SU-DHL-6 (cell line): ENCODE measurements at regions not wholly inside any gene's neighbourhood (a gene's known extent, or its start where the extent isn't known, plus 50 kb on each side); places are given as distances from the start of the nearest gene placed in this dataset.

Source experiments
- H2AFZ ChIP-seq: fragments of 200-600 bp; sonication (generic); 2 replicates; pipeline ENCODE4 v1.6.1; 2014; ENCODE audit warnings: low read depth, mild to moderate bottlenecking, moderate library complexity, mixed read lengths, antibody characterized with exemption, low read length; ENCODE audit not compliant: severe bottlenecking
- H3F3A ChIP-seq: fragments of 200-600 bp; shearing (Covaris generic); 2 replicates; pipeline ENCODE4 v1.6.0; 2016; ENCODE audit warnings: antibody characterized with exemption, mild to moderate bottlenecking; ENCODE audit not compliant: insufficient read depth
- H3K27ac ChIP-seq: fragments of 200-600 bp; sonication (generic); 2 replicates; pipeline ENCODE4 v1.5.1; 2016; ENCODE audit warnings: low read depth, mild to moderate bottlenecking, low read length, moderate library complexity, mixed read lengths
- H3K27me3 ChIP-seq: fragments of 200-600 bp; sonication (generic), shearing (Covaris generic); 2 replicates; pipeline ENCODE4 v1.6.0; 2014; ENCODE audit warnings: mild to moderate bottlenecking, low read length
- H3K36me3 ChIP-seq: fragments of 200-600 bp; sonication (generic); 2 replicates; pipeline ENCODE4 v1.6.1; 2014; ENCODE audit warnings: mild to moderate bottlenecking, low read length, mixed read lengths
- H3K4me2 ChIP-seq: fragments of 300-600, 200-600 bp; shearing (Covaris generic), sonication (generic); 2 replicates; pipeline ENCODE4 v1.6.0; 2014; ENCODE audit warnings: low read length, low read depth, mild to moderate bottlenecking; ENCODE audit not compliant: poor library complexity, severe bottlenecking
- H3K4me3 ChIP-seq: fragments of 200-600 bp; sonication (generic); 2 replicates; pipeline ENCODE4 v1.5.1; 2014; ENCODE audit warnings: antibody characterized with exemption, low read length, mild to moderate bottlenecking, mixed read lengths; ENCODE audit not compliant: insufficient read depth, poor library complexity, severe bottlenecking
- H3K79me2 ChIP-seq: fragments of 200-600 bp; sonication (generic); 2 replicates; pipeline ENCODE4 v1.6.1; 2014; ENCODE audit warnings: mild to moderate bottlenecking, low read length, moderate library complexity; ENCODE audit not compliant: insufficient read depth
- H3K9ac ChIP-seq: fragments of 200-600 bp; sonication (generic); 2 replicates; pipeline ENCODE4 v1.7.0; 2014; ENCODE audit warnings: mild to moderate bottlenecking, low read length
- H3K9me2 ChIP-seq: fragments of 200-600 bp; sonication (generic); replicated peaks from 2 replicates; pipeline ENCODE4 v1.6.1; 2014; ENCODE audit warnings: low read length; ENCODE audit not compliant: insufficient read depth
- H3K9me3 ChIP-seq: fragments of 200-600 bp; sonication (generic); 2 replicates; pipeline ENCODE4 v1.6.1; 2014; ENCODE audit warnings: low read length, mixed read lengths; ENCODE audit not compliant: insufficient read depth
- H4K20me1 ChIP-seq: fragments of 200-600 bp; sonication (generic); 2 replicates; pipeline ENCODE4 v1.6.1; 2014; ENCODE audit warnings: low read depth, mild to moderate bottlenecking, antibody characterized with exemption, low read length, moderate library complexity, mixed read lengths
- CTCF ChIP-seq: fragments of 200-600 bp; sonication (generic); IDR thresholded peaks from one replicate; pipeline ENCODE4 v1.5.1; 2017; ENCODE audit warnings: antibody characterized with exemption, mild to moderate bottlenecking, low read length, moderate library complexity; ENCODE audit not compliant: insufficient read depth, poor library complexity, severe bottlenecking
- EZH2phosphoT487 ChIP-seq: fragments of 200-600 bp; sonication (generic), shearing (Covaris generic); conservative IDR thresholded peaks from 2 replicates; pipeline ENCODE4 v1.6.1; 2018; ENCODE audit warnings: mild to moderate bottlenecking, antibody characterized with exemption, low read length, moderate library complexity, mixed read lengths

- Histone ChIP-seq H3K27me3 (no peaks in the 10 kb centered on the region), H4K20me1 (no peaks in the 10 kb centered on the region), H3K4me2 (no peak overlapping the region), H3K9ac (no peak overlapping the region), H3K9me3 (no peaks in the 10 kb centered on the region), H2AFZ (no peak overlapping the region), H3K79me2 (no peaks in the 10 kb centered on the region), H3K36me3 (no peaks in the 10 kb centered on the region), H3K4me3 (no peak overlapping the region), H3K27ac (no peak overlapping the region), H3F3A (no peaks in the 10 kb centered on the region), H3K9me2 (no peaks in the 10 kb centered on the region)
- TF ChIP-seq EZH2phosphoT487 (no peak), CTCF (no peak)
Observed at GRCh38 chr7:113289140-113289740, 170.9 kb upstream of the SMIM30 start.

DNA sequence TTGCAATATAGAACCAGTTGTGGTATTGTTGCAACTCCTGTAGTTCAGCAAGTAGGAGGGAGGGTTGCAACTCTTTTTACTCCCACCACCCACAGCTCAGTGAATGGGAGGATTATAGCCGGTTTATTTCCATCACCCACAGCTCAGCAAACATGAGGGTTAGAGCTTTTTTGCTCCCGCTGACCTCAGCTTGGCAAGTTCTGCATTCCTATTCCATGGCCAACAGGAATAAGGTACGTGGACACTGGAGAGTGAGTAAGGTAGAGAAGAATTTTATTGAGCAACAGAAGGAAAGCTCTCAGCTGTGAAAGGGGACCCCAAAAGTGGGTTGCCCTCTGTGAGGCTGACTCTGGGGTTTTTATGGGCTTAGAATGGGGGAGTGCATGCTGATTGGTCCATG, 167.1 kb upstream of the SMIM30 start:
- H3K4me2 ChIP-seq: no peak overlapping the region
- no peak overlapping the region for H3K4me3 ChIP-seq

GRCh38 chr7:113283861-113284260, 165.5 kb upstream of the SMIM30 start:
- Histone ChIP-seq H3F3A (no peaks in the 10 kb centered on the region), H3K4me3 (no peak overlapping the region), H3K36me3 (no peaks in the 10 kb centered on the region), H2AFZ (no peak overlapping the region), H3K79me2 (no peaks in the 10 kb centered on the region), H3K27me3 (no peaks in the 10 kb centered on the region), H3K27ac (no peak overlapping the region), H3K4me2 (no peak overlapping the region), H3K9me3 (no peaks in the 10 kb centered on the region), H3K9ac (no peak overlapping the region), H3K9me2 (no peaks in the 10 kb centered on the region), H4K20me1 (no peaks in the 10 kb centered on the region)
- TF ChIP-seq EZH2phosphoT487: no peak

More for the DNA sequence above, 167.1 kb upstream of the SMIM30 start:
- Histone ChIP-seq H3K9me3 (no peaks in the 10 kb centered on the region), H3K27ac (no peak overlapping the region), H3K9me2 (no peaks in the 10 kb centered on the region), H3K36me3 (no peaks in the 10 kb centered on the region), H3K79me2 (no peaks in the 10 kb centered on the region), H3F3A (no peaks in the 10 kb centered on the region), H3K27me3 (no peaks in the 10 kb centered on the region), H4K20me1 (no peaks in the 10 kb centered on the region), H2AFZ (no peak overlapping the region), H3K9ac (no peak overlapping the region)
- TF ChIP-seq EZH2phosphoT487 (no peak), CTCF (no peak)

- Histone ChIP-seq H3K79me2 (no peaks in the 10 kb centered on the region), H3K4me2 (no peak overlapping the region), H2AFZ (no peak overlapping the region), H3K4me3 (no peak overlapping the region), H3K9me3 (no peaks in the 10 kb centered on the region), H3K9me2 (no peaks in the 10 kb centered on the region), H4K20me1 (no peaks in the 10 kb centered on the region), H3K27ac (no peak overlapping the region), H3F3A (no peaks in the 10 kb centered on the region), H3K9ac (no peak overlapping the region), H3K36me3 (no peaks in the 10 kb centered on the region), H3K27me3 (no peaks in the 10 kb centered on the region)
- TF ChIP-seq EZH2phosphoT487 (no peak), CTCF (no peak)
Observed at GRCh38 chr7:113282875-113283274, 164.5 kb upstream of the SMIM30 start.
